ENCODE measurements at regions not wholly inside any gene's neighbourhood (a gene's known extent, or its start where the extent isn't known, plus 50 kb on each side); places are given as distances from the start of the nearest gene placed in this dataset.

DNA sequence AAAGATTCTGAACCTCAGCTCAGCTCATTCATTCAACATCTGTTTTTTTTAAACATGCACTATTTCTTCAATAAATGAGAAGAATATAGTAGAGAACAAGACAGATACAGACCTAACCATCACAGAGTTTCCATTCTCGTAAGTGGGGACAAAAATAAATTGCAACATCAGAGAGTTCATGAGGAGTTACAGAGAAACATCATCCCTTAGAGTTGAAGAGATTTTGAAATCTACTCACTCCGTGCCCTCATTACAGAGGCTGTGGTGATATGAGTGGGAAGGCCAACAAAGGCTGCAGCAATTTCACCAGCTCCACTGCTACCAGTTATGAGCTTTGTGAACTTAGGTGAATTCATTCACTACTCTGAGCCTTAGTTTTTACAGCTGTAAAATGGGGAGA lies 399.3 kb downstream of the BCL11A start:
- TF ChIP-seq BACH2 (CRISPR knock-in tag; IDR thresholded peaks at IDR 0.05; ENCODE audit: borderline replicate concordance) (no peak), ZC3H10 (CRISPR knock-in tag; IDR thresholded peaks at IDR 0.05) (no peak), ISL1 (CRISPR knock-in tag; IDR thresholded peaks at IDR 0.05) (no peak), ZNF565 (CRISPR knock-in tag; conservative IDR thresholded peaks at IDR 0.05; ENCODE audit: low read depth) (no peak), ARNTL (CRISPR knock-in tag; IDR thresholded peaks at IDR 0.05; ENCODE audit: borderline replicate concordance, low read depth) (no peak), PPARA (CRISPR knock-in tag; IDR thresholded peaks at IDR 0.05; ENCODE audit: borderline replicate concordance) (no peak), RARB (CRISPR knock-in tag; IDR thresholded peaks at IDR 0.05) (no peak), TCF4 (CRISPR knock-in tag; IDR thresholded peaks at IDR 0.05; ENCODE audit: borderline replicate concordance) (no peak), TOX (CRISPR knock-in tag; IDR thresholded peaks at IDR 0.05; ENCODE audit: borderline replicate concordance) (no peak), SNAI2 (CRISPR knock-in tag; IDR thresholded peaks at IDR 0.05) (no peak), OSR1 (CRISPR knock-in tag; IDR thresholded peaks at IDR 0.05) (no peak)
- TF ChIP-seq, protein P1, sequence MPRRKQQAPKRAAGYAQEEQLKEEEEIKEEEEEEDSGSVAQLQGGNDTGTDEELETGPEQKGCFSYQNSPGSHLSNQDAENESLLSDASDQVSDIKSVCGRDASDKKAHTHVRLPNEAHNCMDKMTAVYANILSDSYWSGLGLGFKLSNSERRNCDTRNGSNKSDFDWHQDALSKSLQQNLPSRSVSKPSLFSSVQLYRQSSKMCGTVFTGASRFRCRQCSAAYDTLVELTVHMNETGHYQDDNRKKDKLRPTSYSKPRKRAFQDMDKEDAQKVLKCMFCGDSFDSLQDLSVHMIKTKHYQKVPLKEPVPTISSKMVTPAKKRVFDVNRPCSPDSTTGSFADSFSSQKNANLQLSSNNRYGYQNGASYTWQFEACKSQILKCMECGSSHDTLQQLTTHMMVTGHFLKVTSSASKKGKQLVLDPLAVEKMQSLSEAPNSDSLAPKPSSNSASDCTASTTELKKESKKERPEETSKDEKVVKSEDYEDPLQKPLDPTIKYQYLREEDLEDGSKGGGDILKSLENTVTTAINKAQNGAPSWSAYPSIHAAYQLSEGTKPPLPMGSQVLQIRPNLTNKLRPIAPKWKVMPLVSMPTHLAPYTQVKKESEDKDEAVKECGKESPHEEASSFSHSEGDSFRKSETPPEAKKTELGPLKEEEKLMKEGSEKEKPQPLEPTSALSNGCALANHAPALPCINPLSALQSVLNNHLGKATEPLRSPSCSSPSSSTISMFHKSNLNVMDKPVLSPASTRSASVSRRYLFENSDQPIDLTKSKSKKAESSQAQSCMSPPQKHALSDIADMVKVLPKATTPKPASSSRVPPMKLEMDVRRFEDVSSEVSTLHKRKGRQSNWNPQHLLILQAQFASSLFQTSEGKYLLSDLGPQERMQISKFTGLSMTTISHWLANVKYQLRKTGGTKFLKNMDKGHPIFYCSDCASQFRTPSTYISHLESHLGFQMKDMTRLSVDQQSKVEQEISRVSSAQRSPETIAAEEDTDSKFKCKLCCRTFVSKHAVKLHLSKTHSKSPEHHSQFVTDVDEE (CRISPR knock-in tag; IDR thresholded peaks at IDR 0.05) = no peak
- TF ChIP-seq, protein P2, sequence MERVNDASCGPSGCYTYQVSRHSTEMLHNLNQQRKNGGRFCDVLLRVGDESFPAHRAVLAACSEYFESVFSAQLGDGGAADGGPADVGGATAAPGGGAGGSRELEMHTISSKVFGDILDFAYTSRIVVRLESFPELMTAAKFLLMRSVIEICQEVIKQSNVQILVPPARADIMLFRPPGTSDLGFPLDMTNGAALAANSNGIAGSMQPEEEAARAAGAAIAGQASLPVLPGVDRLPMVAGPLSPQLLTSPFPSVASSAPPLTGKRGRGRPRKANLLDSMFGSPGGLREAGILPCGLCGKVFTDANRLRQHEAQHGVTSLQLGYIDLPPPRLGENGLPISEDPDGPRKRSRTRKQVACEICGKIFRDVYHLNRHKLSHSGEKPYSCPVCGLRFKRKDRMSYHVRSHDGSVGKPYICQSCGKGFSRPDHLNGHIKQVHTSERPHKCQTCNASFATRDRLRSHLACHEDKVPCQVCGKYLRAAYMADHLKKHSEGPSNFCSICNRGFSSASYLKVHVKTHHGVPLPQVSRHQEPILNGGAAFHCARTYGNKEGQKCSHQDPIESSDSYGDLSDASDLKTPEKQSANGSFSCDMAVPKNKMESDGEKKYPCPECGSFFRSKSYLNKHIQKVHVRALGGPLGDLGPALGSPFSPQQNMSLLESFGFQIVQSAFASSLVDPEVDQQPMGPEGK (CRISPR knock-in tag; IDR thresholded peaks at IDR 0.05; ENCODE audit: borderline replicate concordance) = no peak
- TF ChIP-seq, protein P3, sequence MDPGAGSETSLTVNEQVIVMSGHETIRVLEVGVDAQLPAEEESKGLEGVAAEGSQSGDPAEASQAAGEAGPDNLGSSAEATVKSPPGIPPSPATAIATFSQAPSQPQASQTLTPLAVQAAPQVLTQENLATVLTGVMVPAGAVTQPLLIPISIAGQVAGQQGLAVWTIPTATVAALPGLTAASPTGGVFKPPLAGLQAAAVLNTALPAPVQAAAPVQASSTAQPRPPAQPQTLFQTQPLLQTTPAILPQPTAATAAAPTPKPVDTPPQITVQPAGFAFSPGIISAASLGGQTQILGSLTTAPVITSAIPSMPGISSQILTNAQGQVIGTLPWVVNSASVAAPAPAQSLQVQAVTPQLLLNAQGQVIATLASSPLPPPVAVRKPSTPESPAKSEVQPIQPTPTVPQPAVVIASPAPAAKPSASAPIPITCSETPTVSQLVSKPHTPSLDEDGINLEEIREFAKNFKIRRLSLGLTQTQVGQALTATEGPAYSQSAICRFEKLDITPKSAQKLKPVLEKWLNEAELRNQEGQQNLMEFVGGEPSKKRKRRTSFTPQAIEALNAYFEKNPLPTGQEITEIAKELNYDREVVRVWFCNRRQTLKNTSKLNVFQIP (CRISPR knock-in tag; IDR thresholded peaks at IDR 0.05; ENCODE audit: borderline replicate concordance, low read depth) = no peak
- TF ChIP-seq, protein P4, sequence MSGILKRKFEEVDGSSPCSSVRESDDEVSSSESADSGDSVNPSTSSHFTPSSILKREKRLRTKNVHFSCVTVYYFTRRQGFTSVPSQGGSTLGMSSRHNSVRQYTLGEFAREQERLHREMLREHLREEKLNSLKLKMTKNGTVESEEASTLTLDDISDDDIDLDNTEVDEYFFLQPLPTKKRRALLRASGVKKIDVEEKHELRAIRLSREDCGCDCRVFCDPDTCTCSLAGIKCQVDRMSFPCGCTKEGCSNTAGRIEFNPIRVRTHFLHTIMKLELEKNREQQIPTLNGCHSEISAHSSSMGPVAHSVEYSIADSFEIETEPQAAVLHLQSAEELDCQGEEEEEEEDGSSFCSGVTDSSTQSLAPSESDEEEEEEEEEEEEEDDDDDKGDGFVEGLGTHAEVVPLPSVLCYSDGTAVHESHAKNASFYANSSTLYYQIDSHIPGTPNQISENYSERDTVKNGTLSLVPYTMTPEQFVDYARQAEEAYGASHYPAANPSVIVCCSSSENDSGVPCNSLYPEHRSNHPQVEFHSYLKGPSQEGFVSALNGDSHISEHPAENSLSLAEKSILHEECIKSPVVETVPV (CRISPR knock-in tag; IDR thresholded peaks at IDR 0.05) = no peak
- ATAC-seq = no peak

DNA sequence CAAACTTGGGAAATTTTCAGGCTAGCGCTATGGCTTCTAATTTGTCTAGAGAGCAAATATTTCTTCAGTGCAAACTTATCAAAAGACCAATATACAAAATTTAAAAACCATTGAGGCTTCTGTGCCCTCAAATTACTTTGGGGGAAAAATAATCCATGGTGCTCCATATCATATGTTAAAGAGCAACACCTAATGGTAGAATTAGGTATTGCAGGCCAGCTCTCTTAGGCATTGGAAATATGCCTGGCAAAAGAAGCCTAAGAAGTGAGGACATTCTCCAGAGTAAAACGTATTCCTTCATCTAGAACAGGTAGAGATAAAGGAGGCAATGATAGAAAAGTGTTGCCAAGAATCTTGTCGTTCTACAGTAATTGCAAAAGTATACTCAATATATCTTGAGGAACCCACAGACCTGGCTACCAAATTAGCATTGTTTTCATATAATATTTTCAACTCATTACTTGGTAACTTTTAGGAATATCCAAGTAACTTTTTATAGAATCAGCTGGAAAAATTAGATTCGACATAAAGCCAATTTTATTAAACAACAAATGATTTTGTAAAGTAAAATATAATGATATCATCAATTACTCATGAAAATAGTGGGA lies 401.1 kb downstream of the BCL11A start:
- no peak for ATAC-seq
- TF ChIP-seq GLIS3 (CRISPR knock-in tag; IDR thresholded peaks at IDR 0.05) (no peak), RARB (CRISPR knock-in tag; IDR thresholded peaks at IDR 0.05) (no peak), TOX (CRISPR knock-in tag; IDR thresholded peaks at IDR 0.05; ENCODE audit: borderline replicate concordance) (no peak), TCF4 (CRISPR knock-in tag; IDR thresholded peaks at IDR 0.05; ENCODE audit: borderline replicate concordance) (no peak), ISL1 (CRISPR knock-in tag; IDR thresholded peaks at IDR 0.05) (no peak), ZNF70 (CRISPR knock-in tag; IDR thresholded peaks at IDR 0.05) (no peak), OSR1 (CRISPR knock-in tag; IDR thresholded peaks at IDR 0.05) (no peak), ARNTL (CRISPR knock-in tag; IDR thresholded peaks at IDR 0.05; ENCODE audit: borderline replicate concordance, low read depth) (no peak), ZC3H10 (CRISPR knock-in tag; IDR thresholded peaks at IDR 0.05) (no peak), ZFP3 (CRISPR knock-in tag; IDR thresholded peaks at IDR 0.05) (no peak), CSDC2 (CRISPR knock-in tag; IDR thresholded peaks at IDR 0.05) (no peak), ZNF8 (CRISPR knock-in tag; IDR thresholded peaks at IDR 0.05) (no peak), ESRRG (CRISPR knock-in tag; IDR thresholded peaks at IDR 0.05) (no peak), PPARA (CRISPR knock-in tag; IDR thresholded peaks at IDR 0.05; ENCODE audit: borderline replicate concordance) (no peak), ZFP30 (CRISPR knock-in tag; IDR thresholded peaks at IDR 0.05) (no peak)
- TF ChIP-seq, protein P5, sequence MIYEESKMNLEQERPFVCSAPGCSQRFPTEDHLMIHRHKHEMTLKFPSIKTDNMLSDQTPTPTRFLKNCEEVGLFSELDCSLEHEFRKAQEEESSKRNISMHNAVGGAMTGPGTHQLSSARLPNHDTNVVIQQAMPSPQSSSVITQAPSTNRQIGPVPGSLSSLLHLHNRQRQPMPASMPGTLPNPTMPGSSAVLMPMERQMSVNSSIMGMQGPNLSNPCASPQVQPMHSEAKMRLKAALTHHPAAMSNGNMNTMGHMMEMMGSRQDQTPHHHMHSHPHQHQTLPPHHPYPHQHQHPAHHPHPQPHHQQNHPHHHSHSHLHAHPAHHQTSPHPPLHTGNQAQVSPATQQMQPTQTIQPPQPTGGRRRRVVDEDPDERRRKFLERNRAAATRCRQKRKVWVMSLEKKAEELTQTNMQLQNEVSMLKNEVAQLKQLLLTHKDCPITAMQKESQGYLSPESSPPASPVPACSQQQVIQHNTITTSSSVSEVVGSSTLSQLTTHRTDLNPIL (CRISPR knock-in tag; IDR thresholded peaks at IDR 0.05; ENCODE audit: low read depth) = no peak
- TF ChIP-seq, protein P2 (CRISPR knock-in tag; IDR thresholded peaks at IDR 0.05; ENCODE audit: borderline replicate concordance) = no peak
- TF ChIP-seq, protein P4 (CRISPR knock-in tag; IDR thresholded peaks at IDR 0.05) = no peak
